ENCODE measurements at regions not wholly inside any gene's neighbourhood (a gene's known extent, or its start where the extent isn't known, plus 50 kb on each side); places are given as distances from the start of the nearest gene placed in this dataset.
A peak's percentile ranks its signal among the peaks of the same experiment; 100 is the strongest.

DNA sequence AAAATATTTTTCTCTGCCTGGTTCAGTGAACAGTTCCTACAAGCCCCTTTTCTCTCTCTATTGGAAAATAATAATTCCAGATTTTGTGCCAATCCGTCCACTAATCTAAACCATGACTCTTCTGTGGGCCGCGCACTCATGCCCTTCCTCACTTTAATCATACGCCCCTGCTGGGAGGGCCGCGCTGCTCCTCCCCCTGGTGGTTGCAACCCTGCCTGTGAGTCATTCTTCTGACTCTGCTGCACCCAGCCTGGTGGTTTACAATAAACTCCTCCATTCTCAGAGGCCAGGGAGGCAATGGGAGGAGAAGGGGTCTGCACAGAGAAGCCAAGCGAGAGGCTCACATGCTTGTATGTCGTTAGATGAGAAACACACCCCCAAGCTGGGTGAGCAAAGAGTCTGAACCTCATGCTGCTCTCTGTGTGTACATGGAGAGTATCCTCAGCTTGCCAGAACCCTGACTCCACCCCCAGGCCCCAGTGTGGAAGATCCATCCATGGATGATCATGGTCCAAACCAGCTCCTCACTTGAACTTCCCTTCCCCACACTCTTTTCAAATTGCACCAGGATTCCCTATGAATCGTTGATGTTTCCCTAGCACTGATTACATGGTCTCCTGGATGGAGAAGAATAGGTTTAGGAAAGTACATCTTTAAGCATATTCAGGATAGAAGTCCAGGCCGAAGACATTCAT, 228.9 kb downstream of the ANKRD30B start:
- Histone ChIP-seq H3K27me3 (ENCODE audit: insufficient read depth, poor library complexity, severe bottlenecking) (no peaks in the 10 kb centered on the region), H3K4me3 (replicated peaks; ENCODE audit: insufficient read depth, low read length) (no peak overlapping the region), H3K27ac (replicated peaks) (no peak overlapping the region)
- DNase-seq (ENCODE audit: low read depth in 1 of 2, low spot score in 1 of 2) = no peak
- TF ChIP-seq GABPA (IDR thresholded peaks at IDR 0.05; ENCODE audit: low read depth) (no peak), POLR2AphosphoS5 (IDR thresholded peaks at IDR 0.05; ENCODE audit: low read depth) (no peak), SPI1 (IDR thresholded peaks at IDR 0.05; ENCODE audit: borderline replicate concordance, low read depth) (no peak)
- TF ChIP-seq, protein P1, sequence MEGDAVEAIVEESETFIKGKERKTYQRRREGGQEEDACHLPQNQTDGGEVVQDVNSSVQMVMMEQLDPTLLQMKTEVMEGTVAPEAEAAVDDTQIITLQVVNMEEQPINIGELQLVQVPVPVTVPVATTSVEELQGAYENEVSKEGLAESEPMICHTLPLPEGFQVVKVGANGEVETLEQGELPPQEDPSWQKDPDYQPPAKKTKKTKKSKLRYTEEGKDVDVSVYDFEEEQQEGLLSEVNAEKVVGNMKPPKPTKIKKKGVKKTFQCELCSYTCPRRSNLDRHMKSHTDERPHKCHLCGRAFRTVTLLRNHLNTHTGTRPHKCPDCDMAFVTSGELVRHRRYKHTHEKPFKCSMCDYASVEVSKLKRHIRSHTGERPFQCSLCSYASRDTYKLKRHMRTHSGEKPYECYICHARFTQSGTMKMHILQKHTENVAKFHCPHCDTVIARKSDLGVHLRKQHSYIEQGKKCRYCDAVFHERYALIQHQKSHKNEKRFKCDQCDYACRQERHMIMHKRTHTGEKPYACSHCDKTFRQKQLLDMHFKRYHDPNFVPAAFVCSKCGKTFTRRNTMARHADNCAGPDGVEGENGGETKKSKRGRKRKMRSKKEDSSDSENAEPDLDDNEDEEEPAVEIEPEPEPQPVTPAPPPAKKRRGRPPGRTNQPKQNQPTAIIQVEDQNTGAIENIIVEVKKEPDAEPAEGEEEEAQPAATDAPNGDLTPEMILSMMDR (IDR thresholded peaks at IDR 0.05; ENCODE audit: insufficient read depth, low read length) = no peak
- TF ChIP-seq, protein P2, sequence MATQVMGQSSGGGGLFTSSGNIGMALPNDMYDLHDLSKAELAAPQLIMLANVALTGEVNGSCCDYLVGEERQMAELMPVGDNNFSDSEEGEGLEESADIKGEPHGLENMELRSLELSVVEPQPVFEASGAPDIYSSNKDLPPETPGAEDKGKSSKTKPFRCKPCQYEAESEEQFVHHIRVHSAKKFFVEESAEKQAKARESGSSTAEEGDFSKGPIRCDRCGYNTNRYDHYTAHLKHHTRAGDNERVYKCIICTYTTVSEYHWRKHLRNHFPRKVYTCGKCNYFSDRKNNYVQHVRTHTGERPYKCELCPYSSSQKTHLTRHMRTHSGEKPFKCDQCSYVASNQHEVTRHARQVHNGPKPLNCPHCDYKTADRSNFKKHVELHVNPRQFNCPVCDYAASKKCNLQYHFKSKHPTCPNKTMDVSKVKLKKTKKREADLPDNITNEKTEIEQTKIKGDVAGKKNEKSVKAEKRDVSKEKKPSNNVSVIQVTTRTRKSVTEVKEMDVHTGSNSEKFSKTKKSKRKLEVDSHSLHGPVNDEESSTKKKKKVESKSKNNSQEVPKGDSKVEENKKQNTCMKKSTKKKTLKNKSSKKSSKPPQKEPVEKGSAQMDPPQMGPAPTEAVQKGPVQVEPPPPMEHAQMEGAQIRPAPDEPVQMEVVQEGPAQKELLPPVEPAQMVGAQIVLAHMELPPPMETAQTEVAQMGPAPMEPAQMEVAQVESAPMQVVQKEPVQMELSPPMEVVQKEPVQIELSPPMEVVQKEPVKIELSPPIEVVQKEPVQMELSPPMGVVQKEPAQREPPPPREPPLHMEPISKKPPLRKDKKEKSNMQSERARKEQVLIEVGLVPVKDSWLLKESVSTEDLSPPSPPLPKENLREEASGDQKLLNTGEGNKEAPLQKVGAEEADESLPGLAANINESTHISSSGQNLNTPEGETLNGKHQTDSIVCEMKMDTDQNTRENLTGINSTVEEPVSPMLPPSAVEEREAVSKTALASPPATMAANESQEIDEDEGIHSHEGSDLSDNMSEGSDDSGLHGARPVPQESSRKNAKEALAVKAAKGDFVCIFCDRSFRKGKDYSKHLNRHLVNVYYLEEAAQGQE (IDR thresholded peaks at IDR 0.05; ENCODE audit: insufficient replicate concordance, low read depth) = no peak

DNA sequence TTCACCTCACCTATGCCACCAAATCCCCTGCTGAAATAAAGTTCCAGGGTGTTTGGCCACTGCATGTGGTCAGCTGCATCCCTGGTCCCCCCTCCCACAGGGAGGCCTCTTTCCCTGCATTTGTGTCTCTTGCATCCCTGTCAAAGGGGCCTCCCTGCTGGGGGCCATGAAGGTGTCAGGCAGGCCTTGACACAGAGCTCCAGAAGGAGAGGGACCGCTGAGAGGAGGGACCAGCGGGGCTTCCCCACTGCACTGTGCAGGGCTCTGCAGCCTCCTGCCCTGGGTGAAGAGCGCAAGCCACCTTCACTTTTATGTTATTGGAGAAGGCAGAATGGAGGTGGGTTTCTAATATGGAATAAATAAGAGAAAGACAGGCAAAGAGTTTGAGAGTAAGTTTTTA, 230.2 kb downstream of the ANKRD30B start:
- Histone ChIP-seq H3K4me3 (replicated peaks; ENCODE audit: insufficient read depth, low read length) (no peak overlapping the region), H3K27me3 (ENCODE audit: insufficient read depth, poor library complexity, severe bottlenecking) (no peaks in the 10 kb centered on the region), H3K27ac (replicated peaks) (no peak overlapping the region)
- no peak for TF ChIP-seq SPI1 (IDR thresholded peaks at IDR 0.05; ENCODE audit: borderline replicate concordance, low read depth)
- TF ChIP-seq, protein P2 (IDR thresholded peaks at IDR 0.05; ENCODE audit: insufficient replicate concordance, low read depth) = no peak
- no peak for TF ChIP-seq POLR2AphosphoS5 (IDR thresholded peaks at IDR 0.05; ENCODE audit: low read depth)
- no peak for TF ChIP-seq GABPA (IDR thresholded peaks at IDR 0.05; ENCODE audit: low read depth)
- TF ChIP-seq, protein P1 (IDR thresholded peaks at IDR 0.05; ENCODE audit: insufficient read depth, low read length) = no peak
- no peak for DNase-seq (ENCODE audit: low read depth in 1 of 2, low spot score in 1 of 2)

DNA sequence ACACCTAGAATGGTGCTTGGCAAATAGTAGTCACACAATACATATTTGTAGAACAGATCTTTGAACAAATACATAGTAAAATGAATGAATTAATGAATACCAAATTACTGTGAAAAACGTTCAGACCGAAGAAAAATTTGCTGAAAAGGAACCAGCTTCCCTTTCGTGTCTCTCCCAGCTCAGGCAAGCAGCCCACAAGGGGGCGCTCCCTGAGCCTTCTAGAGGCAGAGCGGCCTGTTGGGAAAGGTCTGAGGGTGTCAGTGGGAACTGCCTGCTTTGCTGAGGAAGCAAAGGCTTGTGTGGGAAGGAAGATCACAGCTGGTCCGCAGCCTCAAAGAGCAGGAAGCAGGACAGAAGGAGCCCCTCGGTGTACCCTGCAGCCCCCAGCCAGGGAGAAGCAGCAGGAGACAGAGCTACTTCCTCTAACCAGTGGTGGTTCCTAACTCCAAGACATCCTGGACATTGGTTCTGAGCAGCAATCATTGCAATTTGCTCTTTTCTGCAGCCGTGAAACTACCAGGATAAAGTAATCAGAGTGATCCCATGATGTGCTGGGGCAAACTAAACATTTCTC, 231.1 kb downstream of the ANKRD30B start:
- Histone ChIP-seq H3K27me3 (ENCODE audit: insufficient read depth, poor library complexity, severe bottlenecking) (no peaks in the 10 kb centered on the region), H3K4me3 (replicated peaks; ENCODE audit: insufficient read depth, low read length) (no peak overlapping the region), H3K27ac (replicated peaks) (no peak overlapping the region)
- TF ChIP-seq, protein P2 (IDR thresholded peaks at IDR 0.05; ENCODE audit: insufficient replicate concordance, low read depth) = no peak
- TF ChIP-seq POLR2AphosphoS5 (IDR thresholded peaks at IDR 0.05; ENCODE audit: low read depth) (no peak), SPI1 (IDR thresholded peaks at IDR 0.05; ENCODE audit: borderline replicate concordance, low read depth) (no peak), GABPA (IDR thresholded peaks at IDR 0.05; ENCODE audit: low read depth) (no peak)
- TF ChIP-seq, protein P1 (IDR thresholded peaks at IDR 0.05; ENCODE audit: insufficient read depth, low read length) = peak; percentile 27
- peak; percentile 7 to 60 for DNase-seq (ENCODE audit: low read depth in 1 of 2, low spot score in 1 of 2)
